Natural killer cell (primary cell): ENCODE measurements at regions not wholly inside any gene's neighbourhood (a gene's known extent, or its start where the extent isn't known, plus 50 kb on each side); places are given as distances from the start of the nearest gene placed in this dataset.

Source experiments
- ATAC-seq, 3 donors: fragments of 150-1000 bp in 2 of 3; fragments of 200-7000 bp in 1 of 3; cut with Tn5 transposase; 1 replicate in 1 of 3; 2 replicates in 2 of 3; pipeline ENCODE4 v1.10.0; 2021; ENCODE audit warnings: mild to moderate bottlenecking in 2 of 3, moderate library complexity in 2 of 3
- DNase-seq, 2 donors: peaks; one replicate each; pipeline versions ENCODE4 v3.0.0 to v3.0.0-alpha.2; 2013 to 2021; ENCODE audit warnings: mixed read lengths in 1 of 2
- H3K27ac ChIP-seq: one replicate; pipeline ENCODE4 v1.5.1; 2013; ENCODE audit warnings: mild to moderate bottlenecking, low read length
- H3K27me3 ChIP-seq: one replicate; pipeline ENCODE4 v1.6.1; 2013; ENCODE audit warnings: low read length; ENCODE audit not compliant: control insufficient read depth, insufficient read depth
- H3K36me3 ChIP-seq: one replicate; pipeline ENCODE4 v1.6.1; 2013; ENCODE audit warnings: low read length; ENCODE audit not compliant: control insufficient read depth, insufficient read depth
- H3K4me1 ChIP-seq: one replicate; pipeline ENCODE4 v1.6.1; 2013; ENCODE audit warnings: low read length; ENCODE audit not compliant: control insufficient read depth, insufficient read depth
- H3K4me3 ChIP-seq: one replicate; pipeline ENCODE4 v1.5.1; 2013; ENCODE audit warnings: low read length
- H3K9me3 ChIP-seq: one replicate; pipeline ENCODE4 v1.6.1; 2013; ENCODE audit warnings: low read length; ENCODE audit not compliant: control insufficient read depth, insufficient read depth
- H3K27ac Mint-ChIP-seq, 2 donors: one replicate each; pipeline ENCODE4 v1.8.0; 2022; ENCODE audit warnings: mild to moderate bottlenecking in 2 of 2, mixed read lengths in 2 of 2, moderate library complexity in 1 of 2
- H3K27me3 Mint-ChIP-seq, 2 donors: one replicate each; pipeline ENCODE4 v1.8.0; 2022; ENCODE audit warnings: low read depth in 2 of 2, mixed read lengths in 2 of 2
- H3K36me3 Mint-ChIP-seq: one replicate; pipeline ENCODE4 v1.8.0; 2022; ENCODE audit warnings: mixed read lengths
- H3K4me1 Mint-ChIP-seq, 2 donors: one replicate each; pipeline ENCODE4 v1.8.0; 2022; ENCODE audit warnings: mixed read lengths in 2 of 2
- H3K4me3 Mint-ChIP-seq: one replicate; pipeline ENCODE4 v1.8.0; 2022; ENCODE audit warnings: mild to moderate bottlenecking, moderate library complexity, mixed read lengths
- H3K9me3 Mint-ChIP-seq, 2 donors: one replicate each; pipeline ENCODE4 v1.8.0; 2022; ENCODE audit warnings: mixed read lengths in 2 of 2
- CTCF ChIP-seq: fragments of 200-600 bp; IDR thresholded peaks from one replicate; pipeline ENCODE4 v1.8.0; 2022; ENCODE audit warnings: antibody characterized with exemption
- WGBS: methylation state at CpG from one replicate; pipeline ENCODE4 v1.1.7; 2013; ENCODE audit warnings: missing lambda C conversion rate; ENCODE audit not compliant: insufficient coverage; 5-methylcytosine and 5-hydroxymethylcytosine counted together
- intact Hi-C: fragments of 100-400 bp; cut with micrococcal nuclease; formaldehyde crosslinking; loops from one replicate; pipeline ENCODE4 v1.14.2; 2022

DNA sequence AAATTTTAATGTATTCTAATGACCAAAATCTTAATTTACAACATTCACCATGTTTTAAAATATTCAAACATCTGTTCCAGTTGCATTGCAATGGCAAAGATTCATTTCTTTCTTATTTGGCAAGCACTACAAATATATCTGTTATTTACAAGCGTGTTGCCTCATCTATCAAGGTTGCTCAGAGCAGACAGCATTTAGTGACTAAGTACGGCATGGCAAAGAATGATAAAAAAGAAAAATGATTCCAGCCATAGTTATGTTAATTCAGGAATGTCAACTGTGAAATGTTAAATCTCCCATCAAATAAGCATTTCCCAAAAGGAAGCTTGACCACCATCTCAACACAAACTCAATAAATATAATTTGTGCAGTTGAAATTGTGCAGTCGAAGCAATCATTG lies 312.1 kb downstream of the SEC23A start:
- Histone ChIP-seq H3K27me3 (no peaks in the 10 kb centered on the region), H3K36me3 (no peaks in the 10 kb centered on the region), H3K9me3 (no peaks in the 10 kb centered on the region), H3K4me1 (no peaks in the 10 kb centered on the region), H3K27ac (no peak overlapping the region), H3K4me3 (no peak overlapping the region)
- ATAC-seq: no peak
- no peak for DNase-seq
- no peak overlapping the region for H3K4me3 Mint-ChIP-seq
- no peak overlapping the region for H3K27ac Mint-ChIP-seq
- WGBS: 67% methylated on average over 1 of the region's 3 CpGs
- no peaks in the 10 kb centered on the region for H3K36me3 Mint-ChIP-seq
- H3K9me3 Mint-ChIP-seq: peaks cover 2 to 3% of the 10 kb centered on the region in 2 donors
- no peak for TF ChIP-seq CTCF
- H3K27me3 Mint-ChIP-seq: no peaks in the 10 kb centered on the region
- no peaks in the 10 kb centered on the region for H3K4me1 Mint-ChIP-seq
- intact Hi-C loops: no loop called here

- Histone ChIP-seq H3K4me3 (no peak overlapping the region), H3K36me3 (no peaks in the 10 kb centered on the region), H3K4me1 (no peaks in the 10 kb centered on the region), H3K27me3 (no peaks in the 10 kb centered on the region), H3K27ac (no peak overlapping the region), H3K9me3 (no peaks in the 10 kb centered on the region)
- Mint-ChIP-seq H3K27ac (no peak overlapping the region), H3K27me3 (no peaks in the 10 kb centered on the region), H3K4me3 (no peak overlapping the region), H3K9me3 (peaks cover 2 to 3% of the 10 kb centered on the region in 2 donors), H3K4me1 (no peaks in the 10 kb centered on the region), H3K36me3 (no peaks in the 10 kb centered on the region)
- TF ChIP-seq CTCF: no peak
- no peak for ATAC-seq
- intact Hi-C loops: no loop called here
- WGBS: 85% methylated on average over 8 of the region's 8 CpGs
- no peak for DNase-seq
Measured at GRCh38 chr14:38789805-38790204, 313.2 kb downstream of the SEC23A start.

GRCh38 chr14:38788060-38788459 lies 315.0 kb downstream of the SEC23A start:
- H3K4me3 Mint-ChIP-seq: no peak overlapping the region
- Histone ChIP-seq H3K9me3 (no peaks in the 10 kb centered on the region), H3K27me3 (no peaks in the 10 kb centered on the region), H3K27ac (no peak overlapping the region), H3K4me3 (no peak overlapping the region), H3K4me1 (no peaks in the 10 kb centered on the region), H3K36me3 (no peaks in the 10 kb centered on the region)
- ATAC-seq (no peak), DNase-seq (no peak)
- H3K27me3 Mint-ChIP-seq: no peaks in the 10 kb centered on the region
- intact Hi-C loops: no loop called here
- no peaks in the 10 kb centered on the region for H3K36me3 Mint-ChIP-seq
- H3K4me1 Mint-ChIP-seq: no peaks in the 10 kb centered on the region
- WGBS: 95% methylated on average over 4 of the region's 4 CpGs
- H3K9me3 Mint-ChIP-seq: peaks cover 0 to 3% of the 10 kb centered on the region in 2 donors
- no peak overlapping the region for H3K27ac Mint-ChIP-seq
- TF ChIP-seq CTCF: no peak

- no peaks in the 10 kb centered on the region for H3K27me3 Mint-ChIP-seq
Measured at GRCh38 chr14:38786921-38787320, 316.1 kb downstream of the SEC23A start.

More at GRCh38 chr14:38786921-38787320, 316.1 kb downstream of the SEC23A start:
- no peaks in the 10 kb centered on the region for H3K4me1 Mint-ChIP-seq
- Histone ChIP-seq H3K36me3 (no peaks in the 10 kb centered on the region), H3K9me3 (no peaks in the 10 kb centered on the region), H3K4me1 (no peaks in the 10 kb centered on the region), H3K27me3 (no peaks in the 10 kb centered on the region), H3K27ac (no peak overlapping the region), H3K4me3 (no peak overlapping the region)
- no peaks in the 10 kb centered on the region for H3K36me3 Mint-ChIP-seq
- H3K27ac Mint-ChIP-seq: no peak overlapping the region
- ATAC-seq (no peak), DNase-seq (no peak)
- no peak for TF ChIP-seq CTCF
- intact Hi-C loops: no loop called here
- H3K9me3 Mint-ChIP-seq: peaks cover 2 to 3% of the 10 kb centered on the region in 2 donors
- no peak overlapping the region for H3K4me3 Mint-ChIP-seq
